LoVo (cell line): ENCODE measurements at regions not wholly inside any gene's neighbourhood (a gene's known extent, or its start where the extent isn't known, plus 50 kb on each side); places are given as distances from the start of the nearest gene placed in this dataset.
"Not testable (repeated sequence)": the region's sequence is repeated elsewhere in the genome, so short reads cannot be mapped to it uniquely, and the experiment has no call there.

Experiments
- DNase-seq: peaks from one replicate; pipeline ENCODE4 v3.0.0-alpha.2; 2016; ENCODE audit warnings: low spot score

DNA sequence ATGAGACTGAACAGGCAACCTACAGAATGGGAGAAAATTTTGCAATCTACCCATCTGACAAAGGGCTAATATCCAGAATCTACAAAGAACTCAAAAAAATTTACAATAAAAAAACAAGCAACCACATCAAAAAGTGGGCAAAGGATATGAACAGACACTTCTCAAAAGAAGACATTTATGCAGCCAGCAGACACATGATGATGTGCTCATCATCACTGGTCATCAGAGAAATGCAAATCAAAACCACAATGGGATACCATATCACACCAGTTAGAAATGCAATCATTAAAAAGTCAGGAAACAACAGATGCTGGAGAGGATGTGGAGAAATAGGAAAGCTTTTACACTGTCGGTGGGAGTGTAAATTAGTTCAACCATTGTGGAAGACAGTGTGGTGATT lies 51.7 kb upstream of the PAXBP1 start:
- not testable (repeated sequence) for DNase-seq

DNA sequence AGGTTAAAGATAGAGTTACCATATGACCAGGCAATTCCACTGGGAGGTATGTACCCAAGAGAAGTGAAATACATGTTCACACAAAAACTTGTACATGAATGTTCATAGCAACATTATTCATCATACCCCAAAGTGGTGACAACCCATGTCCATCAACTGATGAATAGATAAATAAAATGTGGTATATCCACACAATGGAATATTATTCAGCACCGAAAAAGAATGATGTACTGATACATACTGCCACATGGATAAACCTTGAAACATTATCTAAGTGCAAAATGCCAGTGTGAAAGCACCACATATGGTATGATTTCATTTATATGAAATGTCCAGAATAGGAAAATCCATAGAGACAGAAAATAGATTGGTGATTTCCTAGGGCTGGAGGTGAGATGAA lies 53.4 kb upstream of the PAXBP1 start:
- DNase-seq = no peak

DNA sequence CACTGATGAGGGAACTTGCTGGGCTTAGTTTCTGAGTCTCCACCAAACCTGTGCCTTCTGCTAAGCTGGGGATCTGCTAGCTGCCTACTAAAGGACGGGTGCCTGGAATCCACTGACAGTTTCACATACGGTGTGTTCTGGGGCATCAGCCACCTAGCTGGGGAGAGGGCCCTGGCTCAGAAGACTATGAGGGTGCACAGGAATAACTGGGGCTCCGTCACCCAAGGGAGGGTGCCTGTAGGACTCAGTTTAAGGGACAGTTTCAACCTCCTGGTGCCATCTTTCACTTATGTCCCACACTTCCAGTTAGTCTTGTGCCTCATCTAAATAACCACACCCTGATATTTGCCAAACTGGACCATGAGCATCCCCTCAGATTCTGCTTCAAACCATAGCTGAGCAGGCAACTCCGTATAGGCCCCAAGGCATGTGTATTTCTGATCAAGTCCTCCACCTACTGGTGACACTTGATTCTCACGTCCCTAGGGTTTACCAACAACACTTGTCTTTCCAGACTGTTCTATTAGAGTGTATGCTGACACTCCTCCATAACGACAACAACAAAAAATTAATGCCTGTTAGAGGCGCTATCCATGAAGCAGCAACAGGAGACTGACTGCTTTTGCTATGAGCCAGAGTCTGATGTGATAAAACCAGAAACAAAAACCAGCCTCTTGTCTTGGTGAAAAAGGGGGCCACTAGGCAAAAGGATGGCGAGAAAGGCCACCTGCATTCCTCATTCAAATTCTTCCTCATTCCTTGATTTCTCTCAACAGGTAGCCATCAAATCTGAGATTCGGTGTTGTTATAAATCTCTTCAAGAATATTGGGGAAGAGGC lies 55.0 kb upstream of the PAXBP1 start:
- peak; percentile 48 for DNase-seq

DNA sequence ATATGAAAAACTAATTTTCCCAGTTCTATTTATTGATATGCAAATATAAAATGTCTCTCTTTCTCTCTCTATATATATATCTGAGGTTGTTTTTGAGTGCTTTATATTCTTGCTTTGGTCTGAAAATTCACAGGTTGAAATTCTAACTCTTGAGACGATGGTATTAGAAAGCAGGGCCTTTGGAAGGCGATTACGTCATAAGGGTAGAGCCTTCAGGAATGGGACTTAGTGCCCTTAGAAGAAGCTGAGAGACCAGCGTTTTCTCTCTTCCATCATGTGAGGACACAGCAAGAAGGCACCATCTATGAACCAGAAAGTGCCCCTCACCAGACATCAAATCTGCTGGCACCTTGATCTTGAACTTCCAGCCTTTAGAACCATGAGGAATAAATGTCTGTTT lies 57.4 kb upstream of the PAXBP1 start:
- no peak for DNase-seq

DNA sequence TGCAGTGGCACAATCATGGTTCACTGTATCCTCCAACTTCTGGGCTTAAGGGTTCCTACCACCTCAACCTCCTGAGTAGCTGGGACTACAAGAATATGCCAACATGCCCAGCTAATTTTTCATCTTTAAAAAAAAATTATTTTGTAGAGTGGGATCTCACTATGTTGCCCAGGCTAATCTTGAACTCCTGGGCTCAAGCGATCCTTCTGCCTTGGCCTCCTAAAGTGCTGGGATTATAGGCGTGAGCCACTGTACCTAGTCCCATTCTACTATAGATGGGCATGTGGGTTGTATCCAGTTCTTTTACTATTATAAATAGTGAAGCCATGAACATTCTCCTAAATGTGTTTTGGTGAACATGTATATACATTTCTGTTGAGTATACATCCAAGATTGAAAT lies 57.9 kb upstream of the PAXBP1 start:
- DNase-seq = no peak

- DNase-seq = not testable (repeated sequence)
These were observed 60.2 kb upstream of the PAXBP1 start for GRCh38 chr21:32831779-32832178.

DNA sequence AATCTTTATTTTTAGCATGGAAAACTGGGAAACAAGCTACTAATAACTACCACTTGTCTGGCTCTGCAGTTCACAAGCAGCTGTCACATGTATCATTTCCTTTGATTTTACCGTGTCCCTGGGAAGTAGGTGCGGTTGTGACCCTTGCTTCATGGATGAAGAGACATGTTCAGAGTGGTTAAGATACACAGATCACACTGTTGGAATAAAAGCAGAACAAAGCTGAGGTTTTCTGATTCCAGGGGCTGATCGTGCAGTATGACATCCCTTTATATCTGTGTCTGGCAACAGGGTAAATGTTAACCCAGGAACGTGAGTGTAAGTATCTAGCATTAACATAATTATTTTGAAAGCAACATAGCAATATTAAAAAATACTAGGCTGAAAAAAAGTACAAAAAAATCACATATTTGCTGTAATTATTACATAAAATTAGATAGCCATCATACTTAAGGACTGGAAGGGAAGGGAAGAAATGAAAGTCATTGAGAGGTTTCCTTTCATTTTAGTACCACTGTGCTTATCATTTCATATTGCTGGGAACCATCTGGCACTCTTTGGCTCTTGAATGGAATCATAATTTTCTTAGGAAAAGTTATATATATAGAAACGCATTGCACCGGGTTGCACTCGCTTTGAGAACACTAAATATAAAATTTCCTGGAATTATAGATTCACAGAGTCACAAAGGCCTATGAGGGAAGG lies 62.8 kb upstream of the PAXBP1 start:
- no peak for DNase-seq

- DNase-seq = no peak
These were observed 63.3 kb upstream of the PAXBP1 start for GRCh38 chr21:32834916-32835235.

- no peak for DNase-seq
These were observed 70.6 kb upstream of the PAXBP1 start for GRCh38 chr21:32842146-32842545.

DNA sequence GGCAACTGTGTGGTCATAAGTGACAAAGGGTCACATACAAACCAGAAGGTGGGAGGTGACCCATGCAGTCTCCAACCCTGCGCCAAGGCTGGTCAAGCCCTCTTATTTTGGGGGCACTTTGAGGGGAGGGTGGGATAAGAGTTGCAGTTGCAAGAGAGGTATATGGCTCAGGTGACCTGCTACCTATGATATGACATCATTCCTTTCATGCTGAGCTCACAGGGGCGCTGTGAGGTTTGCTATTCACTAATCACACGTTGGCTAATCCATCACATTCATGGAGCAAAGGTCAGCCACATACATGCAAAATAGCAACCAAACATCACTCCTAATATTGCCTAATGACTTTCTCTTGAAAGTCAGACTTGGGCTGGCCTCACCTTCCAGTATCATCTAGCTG lies 72.0 kb upstream of the PAXBP1 start:
- no peak for DNase-seq

DNA sequence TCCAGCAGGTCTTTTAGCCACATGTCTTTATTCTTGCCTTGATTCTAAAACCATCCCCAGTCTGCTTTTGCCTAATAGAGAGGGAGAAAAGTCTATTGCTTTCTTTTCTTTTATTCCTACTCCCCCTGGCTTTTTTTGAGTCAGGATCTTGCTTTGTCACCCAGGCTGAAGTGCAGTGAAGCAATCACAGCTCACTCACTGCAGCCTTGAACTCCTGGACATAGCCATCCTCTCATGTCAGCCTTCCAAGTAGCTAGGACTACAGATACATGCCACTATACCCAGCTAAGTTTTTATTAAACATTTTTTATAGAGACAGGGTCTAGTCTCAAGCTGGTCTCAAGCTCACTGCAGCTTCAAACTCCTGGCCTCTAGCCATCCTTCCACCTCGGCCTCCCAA lies 72.5 kb upstream of the PAXBP1 start:
- no peak for DNase-seq

DNA sequence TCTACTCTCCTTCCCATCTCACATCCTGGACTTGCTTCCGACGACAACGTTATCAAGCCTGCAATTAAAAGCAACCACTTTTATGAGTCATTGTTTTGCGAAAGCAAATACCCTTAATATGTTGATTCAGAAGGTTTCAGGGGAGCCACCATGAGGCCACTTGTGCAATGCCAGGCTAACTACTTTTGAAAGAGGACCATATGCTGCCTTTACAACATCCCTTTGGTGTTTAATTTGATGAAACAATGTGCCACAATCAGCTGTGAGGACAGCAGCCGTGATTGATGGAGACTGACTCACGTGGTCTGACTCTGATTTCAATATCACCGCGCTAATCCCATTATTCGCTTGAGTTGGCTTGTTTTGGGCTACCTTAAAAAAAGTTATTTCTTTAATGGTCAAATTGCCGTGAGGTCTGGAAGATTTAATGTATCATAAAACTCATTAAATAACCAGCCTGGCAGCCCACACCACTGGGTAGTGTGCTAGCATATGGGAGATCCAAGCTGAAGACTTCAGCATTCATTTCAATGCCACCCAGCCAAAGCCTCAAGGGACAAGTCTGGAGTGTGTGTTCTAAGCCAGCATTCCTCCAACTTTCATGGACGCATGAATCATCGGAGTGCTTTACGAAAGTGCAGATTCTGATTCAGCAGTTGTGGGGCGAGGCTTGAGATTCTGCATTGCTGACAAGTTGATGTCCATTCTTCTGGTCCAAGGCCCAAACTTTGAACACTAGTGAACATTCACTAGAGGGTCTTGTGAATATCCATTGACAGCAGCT lies 73.3 kb upstream of the PAXBP1 start:
- peak; percentile 40 for DNase-seq

GRCh38 chr21:32858628-32859027 lies 87.1 kb upstream of the PAXBP1 start:
- no peak for DNase-seq

- no peak for DNase-seq
These were observed 88.8 kb upstream of the PAXBP1 start for GRCh38 chr21:32860399-32860798.

DNA sequence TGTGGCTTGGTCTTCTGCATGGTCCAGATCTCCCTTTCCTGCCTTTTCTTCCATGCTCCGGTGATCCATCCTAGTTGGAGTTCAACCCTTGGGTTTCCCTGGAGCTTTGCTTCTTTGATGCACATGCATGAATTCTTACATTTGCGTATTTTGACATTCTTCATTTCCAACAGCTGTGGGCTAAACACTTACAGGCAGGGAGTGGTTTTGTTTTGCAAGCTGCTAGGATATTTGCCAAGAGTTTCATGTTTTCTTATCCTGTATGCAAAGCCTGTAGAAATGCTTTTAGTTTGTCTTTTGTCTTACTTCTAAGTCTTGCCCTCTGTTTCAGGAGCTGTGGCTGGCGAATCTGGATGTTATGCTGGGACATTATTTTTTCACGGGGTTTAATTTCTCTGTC lies 90.3 kb upstream of the PAXBP1 start:
- DNase-seq = no peak

DNA sequence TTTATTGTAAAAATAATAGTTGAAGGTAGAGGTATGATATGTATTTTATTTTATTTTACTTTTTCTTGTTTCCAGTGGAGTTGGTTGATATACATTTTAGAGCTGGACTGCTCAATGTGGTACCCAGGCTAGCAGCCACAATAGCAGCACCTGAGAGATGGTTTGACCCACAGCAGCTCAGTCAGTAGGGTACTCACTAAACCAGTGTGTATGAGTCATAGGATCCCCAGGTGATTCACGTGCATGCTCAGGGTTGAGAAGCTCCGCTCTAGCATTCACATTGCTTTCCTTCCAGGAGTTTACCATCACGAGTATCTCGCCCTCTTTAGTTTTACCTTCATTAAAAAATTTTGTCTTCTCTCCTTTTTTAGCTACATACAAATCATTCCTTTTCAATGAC lies 96.0 kb upstream of the PAXBP1 start:
- DNase-seq = no peak

DNA sequence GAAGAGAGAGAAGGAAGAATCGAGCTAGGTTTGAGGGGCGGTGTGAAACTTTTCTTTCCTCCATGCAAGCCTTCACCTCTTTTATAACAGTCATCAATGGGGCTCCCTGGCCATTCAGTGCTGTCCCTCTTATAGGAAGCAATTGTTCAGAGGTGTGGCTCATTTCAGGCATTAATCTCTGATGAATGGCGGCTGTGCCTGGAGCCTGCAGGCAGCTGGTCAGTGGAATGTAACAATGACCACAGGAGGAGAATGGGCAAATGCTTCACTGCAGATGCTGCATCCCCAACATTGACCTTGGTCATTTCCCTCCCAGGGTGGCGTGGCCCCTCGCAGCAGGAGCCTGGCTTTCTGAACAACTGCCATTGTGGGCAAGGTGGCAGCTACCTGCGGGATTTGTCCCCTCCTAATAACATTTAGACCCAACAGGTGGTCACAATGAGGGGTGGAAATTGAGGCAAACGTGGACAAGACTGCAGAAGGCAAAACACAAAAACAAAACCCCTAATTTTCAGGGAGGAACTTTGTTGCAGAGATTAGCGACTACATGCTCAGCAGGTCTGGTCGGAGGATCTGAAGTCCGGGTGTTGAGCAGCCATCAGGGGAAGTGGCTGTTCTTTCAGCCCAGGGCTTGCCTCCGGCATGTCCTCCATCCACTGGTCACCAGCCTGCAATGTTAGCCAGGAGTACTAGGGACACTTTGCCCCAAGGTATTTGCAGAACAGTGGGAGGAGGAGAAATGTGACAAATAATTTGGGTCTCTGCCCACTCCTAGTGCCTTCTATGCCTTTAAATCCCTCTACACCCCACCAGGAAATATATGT lies 97.3 kb upstream of the PAXBP1 start:
- DNase-seq = no peak

DNA sequence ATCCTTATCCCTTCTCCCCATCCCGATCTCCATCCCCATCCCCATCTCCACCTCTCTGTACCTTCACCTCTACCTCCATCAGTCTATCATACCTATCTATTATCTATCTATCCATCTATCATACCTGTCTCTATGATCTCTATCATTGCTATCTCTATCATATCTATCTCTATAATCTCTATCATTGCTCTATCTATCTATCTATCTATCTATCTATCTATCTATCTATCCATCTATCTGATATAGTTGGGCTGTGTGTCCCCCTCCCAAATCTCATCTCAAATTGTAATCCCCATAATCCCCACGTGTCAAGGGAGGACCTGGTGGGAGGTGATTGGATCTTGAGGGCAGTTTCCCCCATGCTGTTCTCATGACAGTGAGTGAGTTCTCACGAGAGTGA lies 97.9 kb upstream of the PAXBP1 start:
- DNase-seq = no peak

DNA sequence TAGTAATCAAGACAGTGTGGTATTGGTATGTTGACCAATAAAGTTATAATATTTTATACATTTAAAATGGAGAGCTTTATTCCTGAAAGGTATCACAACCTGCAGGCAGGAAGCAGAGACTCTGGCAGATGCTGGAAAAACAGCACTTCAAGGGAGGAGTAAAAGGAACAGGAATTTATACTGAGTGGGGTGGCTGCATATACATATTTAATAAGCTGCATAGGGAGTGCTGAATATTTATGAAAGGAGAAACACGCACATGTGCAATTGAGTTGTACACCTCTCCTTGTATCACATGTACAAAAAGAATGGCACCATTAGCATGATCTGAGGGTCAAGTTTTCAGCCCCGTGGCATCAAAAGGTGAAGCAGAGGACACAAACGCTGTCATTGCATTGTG lies 104.9 kb upstream of the PAXBP1 start:
- no peak for DNase-seq

DNA sequence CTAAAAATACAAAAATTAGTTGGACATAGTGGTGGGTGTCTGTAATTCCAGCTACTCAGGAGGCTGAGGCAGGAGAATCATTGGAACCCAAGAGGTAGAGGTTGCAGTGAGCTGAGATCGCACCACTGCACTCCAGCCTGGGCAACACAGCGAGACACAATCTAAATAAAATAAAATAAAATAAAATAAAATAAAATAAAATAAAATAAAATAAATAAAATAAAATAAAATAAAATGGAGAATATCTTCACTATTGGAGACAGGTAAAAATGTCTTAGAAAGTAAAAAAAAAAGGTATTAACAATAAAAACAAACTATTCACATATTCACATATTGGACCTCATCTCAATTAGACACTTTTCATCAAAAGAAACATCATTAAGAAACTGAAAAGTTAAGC lies 106.3 kb upstream of the PAXBP1 start:
- not testable (repeated sequence) for DNase-seq

- no peak for DNase-seq
These were observed 107.1 kb upstream of the PAXBP1 start for GRCh38 chr21:32878661-32879060.

DNA sequence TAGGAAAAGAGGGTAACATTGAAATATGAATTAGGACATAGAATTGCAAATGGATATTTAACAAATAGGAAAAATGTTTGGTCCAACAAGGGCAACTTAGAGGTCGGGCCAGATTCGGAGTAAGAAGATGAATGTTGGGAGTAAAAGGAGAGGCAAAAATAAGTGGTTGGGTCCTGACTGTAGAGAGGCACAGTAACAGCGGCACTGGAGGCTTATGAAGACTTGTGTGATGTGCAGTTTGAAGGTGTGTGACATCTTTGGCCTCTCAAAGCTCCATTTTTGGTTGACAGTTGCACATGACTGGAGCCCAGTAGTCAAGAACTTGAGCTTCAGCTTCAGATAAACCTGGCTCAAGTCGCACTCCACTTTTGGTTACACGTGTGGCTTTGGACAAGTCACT lies 109.9 kb upstream of the PAXBP1 start:
- DNase-seq = no peak
